ENCODE measurements at regions not wholly inside any gene's neighbourhood (a gene's known extent, or its start where the extent isn't known, plus 50 kb on each side); places are given as distances from the start of the nearest gene placed in this dataset.

GRCh38 chr3:177538750-177539730 is 341.8 kb upstream of the TBL1XR1 start:
- TF ChIP-seq CTCF (IDR thresholded peaks at IDR 0.05) (no peak), POLR2A (IDR thresholded peaks at IDR 0.05) (no peak)

Data from testis (tissue), 2 donors.